Mucosa of rectum (tissue), 2 donors: ENCODE measurements at regions not wholly inside any gene's neighbourhood (a gene's known extent, or its start where the extent isn't known, plus 50 kb on each side); places are given as distances from the start of the nearest gene placed in this dataset.

Source experiments
- H3K27ac ChIP-seq, 2 donors: one replicate each; pipeline ENCODE4 v1.7.0; 2013; ENCODE audit warnings: inconsistent platforms in 2 of 2, low read depth in 2 of 2, low read length in 2 of 2
- H3K27me3 ChIP-seq, 2 donors: one replicate each; pipeline ENCODE4 v1.7.0; 2013; ENCODE audit warnings: low read length in 2 of 2; ENCODE audit not compliant: control insufficient read depth in 2 of 2, insufficient read depth in 2 of 2
- H3K36me3 ChIP-seq, 2 donors: one replicate each; pipeline ENCODE4 v1.7.0; 2013; ENCODE audit warnings: low read length in 2 of 2; ENCODE audit not compliant: control insufficient read depth in 2 of 2, insufficient read depth in 2 of 2
- H3K4me1 ChIP-seq, 2 donors: one replicate each; pipeline ENCODE4 v1.7.0; 2013; ENCODE audit warnings: low read length in 2 of 2, mild to moderate bottlenecking in 1 of 2; ENCODE audit not compliant: control insufficient read depth in 2 of 2, insufficient read depth in 2 of 2
- H3K4me3 ChIP-seq, 2 donors: one replicate each; pipeline ENCODE4 v1.7.0; 2013; ENCODE audit warnings: low read length in 2 of 2
- H3K9ac ChIP-seq, 2 donors: one replicate each; pipeline ENCODE4 v1.7.0; 2013; ENCODE audit warnings: low read length in 2 of 2, low read depth in 1 of 2, mild to moderate bottlenecking in 1 of 2
- H3K9me3 ChIP-seq, 2 donors: one replicate each; pipeline ENCODE4 v1.7.0; 2013; ENCODE audit warnings: low read length in 2 of 2; ENCODE audit not compliant: control insufficient read depth in 2 of 2
- donor health status: healthy.
- donor health status: Normal muscosa, but diverticular disease.

- no peaks in the 10 kb centered on the region for H3K9me3 ChIP-seq
- no peaks in the 10 kb centered on the region for H3K27me3 ChIP-seq
- no peak overlapping the region for H3K9ac ChIP-seq
- no peak overlapping the region for H3K4me3 ChIP-seq
- H3K36me3 ChIP-seq = no peaks in the 10 kb centered on the region
- H3K4me1 ChIP-seq = no peaks in the 10 kb centered on the region
- H3K27ac ChIP-seq = no peak overlapping the region
Measured at GRCh38 chr5:77873239-77873638, 97.1 kb upstream of the TBCA start.

DNA sequence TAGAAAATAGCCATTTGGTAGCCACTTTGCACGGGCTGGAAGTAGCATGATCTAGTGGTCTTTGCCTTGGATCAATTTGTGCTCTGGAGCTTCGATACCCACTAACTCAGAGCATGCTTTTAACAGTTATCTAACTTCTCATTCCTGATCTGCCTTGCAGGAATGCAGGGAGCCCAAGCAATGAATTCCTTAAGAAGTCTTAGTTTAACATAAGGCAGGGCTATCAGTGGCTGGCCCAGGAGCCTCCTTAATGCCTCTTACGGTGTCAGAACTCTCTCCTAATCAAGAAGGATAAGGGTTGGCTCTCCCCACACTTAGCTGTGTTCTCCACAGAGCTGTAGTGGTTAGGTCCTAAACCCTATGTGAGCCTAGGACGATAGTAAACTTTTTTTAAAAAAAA lies 95.8 kb upstream of the TBCA start:
- no peaks in the 10 kb centered on the region for H3K4me1 ChIP-seq
- H3K9ac ChIP-seq = no peak overlapping the region
- H3K36me3 ChIP-seq = no peaks in the 10 kb centered on the region
- H3K4me3 ChIP-seq = no peak overlapping the region
- H3K9me3 ChIP-seq = no peaks in the 10 kb centered on the region
- no peak overlapping the region for H3K27ac ChIP-seq
- H3K27me3 ChIP-seq = no peaks in the 10 kb centered on the region

- Histone ChIP-seq H3K27me3 (no peaks in the 10 kb centered on the region), H3K4me3 (no peak overlapping the region), H3K4me1 (no peaks in the 10 kb centered on the region), H3K9me3 (no peaks in the 10 kb centered on the region), H3K27ac (no peak overlapping the region), H3K36me3 (no peaks in the 10 kb centered on the region), H3K9ac (no peak overlapping the region)
Measured at GRCh38 chr5:77871016-77871415, 94.9 kb upstream of the TBCA start.

DNA sequence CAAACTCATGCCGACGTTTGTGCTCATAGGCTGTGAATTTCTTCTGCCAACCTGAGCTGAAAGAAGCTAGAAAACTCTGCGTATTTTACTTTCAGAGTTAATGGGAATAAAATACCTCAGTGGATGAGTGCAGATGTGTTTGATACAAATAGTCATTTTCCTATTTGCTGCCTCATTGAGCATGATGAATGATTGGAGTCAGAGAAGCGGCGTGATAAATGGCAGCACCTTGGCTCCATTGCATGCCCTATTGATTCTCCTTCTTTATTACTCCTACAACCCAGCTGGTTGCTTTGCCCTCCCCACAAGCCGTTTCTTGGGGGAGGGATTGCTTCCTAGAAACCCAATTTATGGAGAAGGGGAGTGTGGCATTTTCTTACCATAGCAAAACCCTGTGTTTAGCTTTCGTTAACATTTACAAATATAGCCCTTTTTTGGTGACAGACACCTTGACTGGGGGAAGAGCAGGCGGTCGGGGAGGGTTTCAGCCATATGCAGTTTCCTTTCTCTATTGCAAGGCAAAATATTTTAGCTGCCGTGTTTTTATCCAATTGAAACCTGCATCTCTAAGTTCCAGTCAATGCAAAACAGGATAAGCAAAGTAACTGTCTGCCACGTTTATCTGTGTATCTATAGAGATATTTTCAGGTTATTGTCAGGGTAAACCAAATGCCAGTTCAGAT lies 93.1 kb upstream of the TBCA start:
- Histone ChIP-seq H3K27ac (no peak overlapping the region), H3K4me1 (no peaks in the 10 kb centered on the region), H3K36me3 (no peaks in the 10 kb centered on the region), H3K9me3 (no peaks in the 10 kb centered on the region), H3K27me3 (peaks cover 0 to 2% of the 10 kb centered on the region in 2 donors), H3K9ac (no peak overlapping the region), H3K4me3 (no peak overlapping the region)

DNA sequence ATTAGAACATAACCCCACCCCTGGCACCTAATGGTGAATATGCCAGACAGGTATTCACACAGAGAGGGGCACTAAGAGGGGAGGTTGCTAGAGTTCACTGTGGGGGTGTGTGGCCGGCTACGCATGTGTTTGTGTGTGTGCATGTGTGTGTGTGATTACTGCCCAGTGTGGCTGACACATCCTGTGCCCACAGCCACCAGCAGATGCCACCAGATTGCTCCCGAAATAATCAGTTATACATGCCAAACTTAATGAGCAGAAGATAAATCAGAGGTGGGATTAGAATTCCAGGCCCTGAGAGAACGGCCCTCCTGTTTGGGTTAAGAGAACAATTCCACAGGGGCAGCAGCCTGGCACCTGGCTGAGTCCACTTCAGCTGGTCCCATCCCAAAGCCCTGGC lies 91.8 kb upstream of the TBCA start:
- no peaks in the 10 kb centered on the region for H3K36me3 ChIP-seq
- no peak overlapping the region for H3K4me3 ChIP-seq
- H3K4me1 ChIP-seq = no peaks in the 10 kb centered on the region
- no peak overlapping the region for H3K9ac ChIP-seq
- H3K9me3 ChIP-seq = no peaks in the 10 kb centered on the region
- H3K27me3 ChIP-seq = peaks cover 0 to 2% of the 10 kb centered on the region in 2 donors
- H3K27ac ChIP-seq = no peak overlapping the region

DNA sequence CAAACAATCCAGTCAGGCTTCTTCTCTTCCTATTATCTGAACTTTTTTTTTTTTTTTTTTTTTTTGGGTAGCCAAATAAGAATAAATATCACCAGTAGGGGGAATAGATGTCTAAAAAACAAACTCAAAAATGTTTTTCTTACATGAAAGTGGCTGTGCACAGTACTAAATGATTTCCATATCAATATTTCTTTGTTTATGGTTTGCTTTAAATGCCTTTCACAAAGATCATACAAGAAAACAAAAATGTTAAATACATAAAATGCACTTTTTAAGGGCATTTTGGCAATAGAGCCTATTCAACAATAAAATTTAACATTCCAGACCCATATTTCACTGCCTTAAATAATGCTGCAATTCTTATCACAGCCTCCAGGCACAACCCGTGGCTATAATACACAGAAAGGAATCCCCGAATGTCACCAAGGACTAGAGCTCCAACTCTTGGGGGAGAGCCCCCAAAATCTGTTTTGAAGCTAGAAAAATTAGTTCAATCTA lies 91.1 kb upstream of the TBCA start:
- Histone ChIP-seq H3K27ac (no peak overlapping the region), H3K9me3 (no peaks in the 10 kb centered on the region), H3K4me3 (no peak overlapping the region), H3K9ac (no peak overlapping the region), H3K4me1 (no peaks in the 10 kb centered on the region), H3K36me3 (no peaks in the 10 kb centered on the region), H3K27me3 (peaks cover 0 to 2% of the 10 kb centered on the region in 2 donors)

GRCh38 chr5:77866198-77866597 lies 90.1 kb upstream of the TBCA start:
- no peak overlapping the region for H3K9ac ChIP-seq
- peaks cover 0 to 2% of the 10 kb centered on the region in 2 donors for H3K27me3 ChIP-seq
- H3K36me3 ChIP-seq = no peaks in the 10 kb centered on the region
- no peaks in the 10 kb centered on the region for H3K9me3 ChIP-seq
- H3K27ac ChIP-seq = no peak overlapping the region
- no peak overlapping the region for H3K4me3 ChIP-seq
- H3K4me1 ChIP-seq = no peaks in the 10 kb centered on the region

DNA sequence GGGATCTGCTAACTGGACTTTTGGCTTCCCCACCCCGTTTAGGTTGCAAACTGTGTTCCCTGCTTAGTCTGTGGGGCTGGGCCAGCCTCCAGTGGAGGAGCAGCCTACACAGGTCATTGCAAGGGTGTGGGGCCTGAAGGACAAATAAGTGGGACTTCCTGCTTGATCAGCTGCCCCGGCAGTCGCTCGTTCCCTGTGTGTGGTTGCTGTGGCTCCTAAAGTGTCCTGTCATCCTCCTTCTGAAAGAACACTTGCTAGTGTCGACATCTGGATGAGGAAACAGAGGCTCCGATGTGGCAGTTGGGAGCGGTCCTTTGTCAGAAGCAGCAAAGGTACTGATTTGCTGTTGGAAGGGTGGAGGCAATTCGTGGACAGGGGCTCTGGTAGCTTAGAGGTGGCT lies 88.9 kb upstream of the TBCA start:
- no peak overlapping the region for H3K9ac ChIP-seq
- H3K27me3 ChIP-seq = peaks cover 0 to 2% of the 10 kb centered on the region in 2 donors
- no peaks in the 10 kb centered on the region for H3K9me3 ChIP-seq
- H3K27ac ChIP-seq = no peak overlapping the region
- no peaks in the 10 kb centered on the region for H3K4me1 ChIP-seq
- H3K36me3 ChIP-seq = no peaks in the 10 kb centered on the region
- no peak overlapping the region for H3K4me3 ChIP-seq

GRCh38 chr5:77863181-77863580 lies 87.0 kb upstream of the TBCA start:
- no peaks in the 10 kb centered on the region for H3K36me3 ChIP-seq
- H3K9me3 ChIP-seq = no peaks in the 10 kb centered on the region
- H3K9ac ChIP-seq = no peak overlapping the region
- peaks cover 0 to 2% of the 10 kb centered on the region in 2 donors for H3K27me3 ChIP-seq
- H3K4me1 ChIP-seq = no peaks in the 10 kb centered on the region
- H3K27ac ChIP-seq = no peak overlapping the region
- H3K4me3 ChIP-seq = no peak overlapping the region

- Histone ChIP-seq H3K9ac (no peak overlapping the region), H3K27me3 (peaks cover 0 to 2% of the 10 kb centered on the region in 2 donors), H3K4me3 (no peak overlapping the region), H3K9me3 (no peaks in the 10 kb centered on the region), H3K36me3 (no peaks in the 10 kb centered on the region), H3K27ac (no peak overlapping the region), H3K4me1 (no peaks in the 10 kb centered on the region)
Measured at GRCh38 chr5:77861576-77861975, 85.4 kb upstream of the TBCA start.
